ENCODE measurements at regions not wholly inside any gene's neighbourhood (a gene's known extent, or its start where the extent isn't known, plus 50 kb on each side); places are given as distances from the start of the nearest gene placed in this dataset.

DNA sequence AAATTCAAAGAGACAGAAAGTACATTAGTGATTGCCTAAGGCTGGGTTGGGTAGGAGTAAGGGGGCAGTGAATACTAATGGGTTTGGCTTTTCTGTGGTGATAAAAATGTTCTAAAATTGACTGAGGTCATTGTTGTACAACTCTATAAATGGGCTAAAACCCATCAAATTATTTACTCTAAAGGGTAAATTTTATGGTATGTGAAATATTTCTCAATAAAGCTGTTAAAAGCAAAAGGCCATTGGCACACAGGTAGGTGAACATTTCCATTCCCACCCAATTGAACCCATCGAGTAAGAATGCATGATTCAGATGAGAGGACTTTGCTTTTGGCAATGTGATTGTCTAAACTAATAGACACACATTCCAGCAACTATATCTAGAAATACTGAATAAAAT lies 579.4 kb downstream of the GATA3 start:
- Histone ChIP-seq H3K9me3 (ENCODE audit: control insufficient read depth, low read length) (no peaks in the 10 kb centered on the region), H3K4me3 (ENCODE audit: low read length) (no peak overlapping the region), H3K27me3 (replicated peaks; ENCODE audit: control insufficient read depth, insufficient read depth, low read length) (no peaks in the 10 kb centered on the region), H3K36me3 (ENCODE audit: control insufficient read depth, insufficient read depth, low read length, severe bottlenecking) (no peaks in the 10 kb centered on the region), H3K9ac (ENCODE audit: low read length) (no peak overlapping the region), H3K4me1 (ENCODE audit: control insufficient read depth, insufficient read depth, low read length) (peaks cover 2% of the 10 kb centered on the region)
- no peak for DNase-seq (ENCODE audit: low read depth)

DNA sequence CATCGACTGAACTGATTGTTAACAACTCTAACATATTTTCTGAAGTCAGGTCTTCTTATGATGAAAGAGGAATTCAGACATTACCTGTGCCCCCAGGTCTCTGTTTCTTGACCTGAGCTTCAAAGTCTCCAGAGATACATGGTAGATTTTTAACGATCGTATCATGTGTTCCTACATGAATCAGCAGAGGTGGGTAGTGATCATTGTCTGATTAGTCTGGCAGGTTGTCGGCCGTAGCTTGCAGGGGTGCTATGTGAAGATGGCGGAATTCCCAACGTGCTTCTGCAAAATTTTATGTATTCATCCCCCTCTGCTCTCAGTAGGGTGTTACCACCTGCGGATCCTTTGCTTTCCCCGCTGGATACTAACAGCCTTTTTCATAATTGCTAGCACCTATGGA lies 581.9 kb downstream of the GATA3 start:
- DNase-seq (ENCODE audit: low read depth) = no peak
- peaks cover 10% of the 10 kb centered on the region for H3K4me1 ChIP-seq (ENCODE audit: control insufficient read depth, insufficient read depth, low read length)
- H3K9me3 ChIP-seq (ENCODE audit: control insufficient read depth, low read length) = no peaks in the 10 kb centered on the region
- H3K4me3 ChIP-seq (ENCODE audit: low read length) = no peak overlapping the region
- no peaks in the 10 kb centered on the region for H3K36me3 ChIP-seq (ENCODE audit: control insufficient read depth, insufficient read depth, low read length, severe bottlenecking)
- no peaks in the 10 kb centered on the region for H3K27me3 ChIP-seq (replicated peaks; ENCODE audit: control insufficient read depth, insufficient read depth, low read length)
- no peak overlapping the region for H3K9ac ChIP-seq (ENCODE audit: low read length)

DNA sequence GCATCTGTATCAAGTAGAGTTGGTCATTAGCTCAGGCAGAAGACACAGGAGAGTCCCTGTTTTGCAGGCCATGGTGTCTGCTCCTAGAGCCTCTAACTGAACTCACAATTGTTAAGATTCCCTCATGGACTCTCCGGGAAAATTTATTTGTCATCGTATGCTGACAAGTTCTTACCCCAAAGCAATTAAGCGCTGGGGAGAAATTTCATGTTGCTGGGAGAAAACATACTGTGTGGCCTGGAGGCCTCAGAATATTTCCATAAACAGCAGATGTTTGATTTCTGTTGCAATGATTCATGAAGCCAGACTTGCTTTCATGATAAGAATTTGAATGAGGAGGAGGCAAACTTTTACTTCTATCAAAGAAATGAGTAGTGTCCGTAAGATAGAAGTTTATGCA lies 583.2 kb downstream of the GATA3 start:
- Histone ChIP-seq H3K27me3 (replicated peaks; ENCODE audit: control insufficient read depth, insufficient read depth, low read length) (no peaks in the 10 kb centered on the region), H3K4me3 (ENCODE audit: low read length) (no peak overlapping the region), H3K9me3 (ENCODE audit: control insufficient read depth, low read length) (peaks cover 7% of the 10 kb centered on the region), H3K4me1 (ENCODE audit: control insufficient read depth, insufficient read depth, low read length) (peaks cover 10% of the 10 kb centered on the region), H3K36me3 (ENCODE audit: control insufficient read depth, insufficient read depth, low read length, severe bottlenecking) (no peaks in the 10 kb centered on the region), H3K9ac (ENCODE audit: low read length) (no peak overlapping the region)
- DNase-seq (ENCODE audit: low read depth) = no peak

DNA sequence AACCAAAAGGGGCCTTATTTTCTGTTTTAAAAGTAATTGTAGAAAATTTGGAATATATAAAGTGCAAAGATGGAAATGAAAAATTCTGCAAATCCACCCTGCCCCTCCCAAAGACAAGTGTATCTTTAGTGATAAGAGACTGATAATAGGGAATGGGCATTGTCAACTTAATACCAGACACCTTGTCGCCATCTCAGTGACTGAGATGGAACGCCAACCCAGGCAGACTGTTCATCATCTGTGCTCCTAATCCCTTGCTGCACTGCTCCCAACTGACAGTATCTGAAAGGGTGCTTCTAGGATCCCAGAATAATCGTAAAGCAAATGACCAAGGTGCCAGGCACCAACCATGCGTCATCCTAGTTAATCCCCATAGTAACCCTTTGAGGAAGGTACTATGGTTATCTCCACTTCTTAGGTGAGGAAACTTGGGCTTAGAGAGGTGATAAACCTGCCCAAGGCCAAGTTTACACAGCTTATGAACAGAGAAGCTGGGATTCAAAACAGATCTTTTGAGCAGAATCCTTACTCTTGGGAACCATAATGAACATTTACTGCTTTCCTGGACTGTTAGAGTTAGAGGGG lies 583.7 kb downstream of the GATA3 start:
- H3K4me1 ChIP-seq (ENCODE audit: control insufficient read depth, insufficient read depth, low read length) = peaks cover 10% of the 10 kb centered on the region
- H3K27me3 ChIP-seq (replicated peaks; ENCODE audit: control insufficient read depth, insufficient read depth, low read length) = no peaks in the 10 kb centered on the region
- no peak overlapping the region for H3K4me3 ChIP-seq (ENCODE audit: low read length)
- no peaks in the 10 kb centered on the region for H3K36me3 ChIP-seq (ENCODE audit: control insufficient read depth, insufficient read depth, low read length, severe bottlenecking)
- DNase-seq (ENCODE audit: low read depth) = no peak
- H3K9ac ChIP-seq (ENCODE audit: low read length) = no peak overlapping the region
- H3K9me3 ChIP-seq (ENCODE audit: control insufficient read depth, low read length) = peaks cover 7% of the 10 kb centered on the region

DNA sequence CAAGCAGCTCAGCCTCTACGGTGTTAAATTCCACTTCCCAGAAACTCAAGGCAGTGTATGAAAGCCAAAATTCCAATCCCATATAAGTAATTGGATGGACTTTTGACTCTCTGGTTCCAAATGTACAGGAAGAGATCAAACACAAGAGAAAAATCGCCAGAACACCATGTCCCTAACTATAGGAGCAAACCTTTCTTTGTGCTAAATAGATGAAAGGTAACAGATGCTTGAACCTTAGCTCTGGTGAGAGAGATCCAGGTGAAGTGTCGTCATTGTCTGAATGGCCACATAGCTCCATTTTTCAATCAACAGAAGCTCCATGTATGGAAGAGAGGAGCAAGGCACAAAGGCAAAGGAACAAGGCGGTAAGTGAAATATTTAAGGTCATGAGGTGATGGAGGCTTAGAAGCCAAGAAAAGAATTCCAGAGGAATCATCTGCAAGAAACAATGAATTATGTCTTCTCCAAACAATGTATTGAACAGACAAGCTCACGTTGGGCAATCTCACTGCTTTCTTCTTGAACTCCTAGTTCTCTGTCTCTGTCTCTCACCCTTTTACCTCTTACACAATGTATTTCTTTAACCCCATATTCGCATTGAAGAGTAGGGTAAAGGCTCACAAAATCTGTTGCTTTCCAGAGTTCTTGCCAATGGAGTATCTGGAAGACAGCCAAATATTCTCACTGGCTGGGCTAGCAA lies 585.1 kb downstream of the GATA3 start:
- no peaks in the 10 kb centered on the region for H3K27me3 ChIP-seq (replicated peaks; ENCODE audit: control insufficient read depth, insufficient read depth, low read length)
- peaks cover 7% of the 10 kb centered on the region for H3K9me3 ChIP-seq (ENCODE audit: control insufficient read depth, low read length)
- H3K4me3 ChIP-seq (ENCODE audit: low read length) = no peak overlapping the region
- no peak for DNase-seq (ENCODE audit: low read depth)
- H3K4me1 ChIP-seq (ENCODE audit: control insufficient read depth, insufficient read depth, low read length) = peaks cover 10% of the 10 kb centered on the region
- no peak overlapping the region for H3K9ac ChIP-seq (ENCODE audit: low read length)
- no peaks in the 10 kb centered on the region for H3K36me3 ChIP-seq (ENCODE audit: control insufficient read depth, insufficient read depth, low read length, severe bottlenecking)

- Histone ChIP-seq H3K9me3 (ENCODE audit: control insufficient read depth, low read length) (peaks cover 7% of the 10 kb centered on the region), H3K36me3 (ENCODE audit: control insufficient read depth, insufficient read depth, low read length, severe bottlenecking) (no peaks in the 10 kb centered on the region), H3K27me3 (replicated peaks; ENCODE audit: control insufficient read depth, insufficient read depth, low read length) (no peaks in the 10 kb centered on the region), H3K9ac (ENCODE audit: low read length) (no peak overlapping the region), H3K4me3 (ENCODE audit: low read length) (no peak overlapping the region), H3K4me1 (ENCODE audit: control insufficient read depth, insufficient read depth, low read length) (peaks cover 10% of the 10 kb centered on the region)
- DNase-seq (ENCODE audit: low read depth) = no peak
These were observed 585.8 kb downstream of the GATA3 start for GRCh38 chr10:8640301-8640700.

DNA sequence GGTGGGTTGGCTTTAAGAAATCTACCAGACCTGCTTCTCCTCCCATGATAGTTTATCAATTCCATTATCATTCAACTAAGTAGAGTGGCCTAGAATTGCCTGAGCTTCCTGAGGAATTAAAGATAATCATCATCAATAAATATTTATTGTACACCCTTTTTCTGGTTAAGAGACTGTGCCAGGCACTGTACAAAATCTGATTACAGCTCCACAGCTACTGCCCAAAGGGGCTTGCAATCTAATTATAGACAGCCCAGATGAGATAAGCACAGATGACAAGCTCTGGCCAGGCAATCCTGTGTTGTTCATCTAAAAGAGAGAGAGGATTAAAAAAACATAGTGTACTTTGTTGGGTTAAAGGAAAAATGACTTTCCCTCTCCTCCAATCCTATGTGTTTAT lies 586.4 kb downstream of the GATA3 start:
- Histone ChIP-seq H3K4me1 (ENCODE audit: control insufficient read depth, insufficient read depth, low read length) (peaks cover 10% of the 10 kb centered on the region), H3K36me3 (ENCODE audit: control insufficient read depth, insufficient read depth, low read length, severe bottlenecking) (no peaks in the 10 kb centered on the region), H3K4me3 (ENCODE audit: low read length) (no peak overlapping the region), H3K9ac (ENCODE audit: low read length) (no peak overlapping the region), H3K27me3 (replicated peaks; ENCODE audit: control insufficient read depth, insufficient read depth, low read length) (no peaks in the 10 kb centered on the region), H3K9me3 (ENCODE audit: control insufficient read depth, low read length) (peaks cover 7% of the 10 kb centered on the region)
- DNase-seq (ENCODE audit: low read depth) = no peak

- DNase-seq (ENCODE audit: low read depth) = no peak
- no peak overlapping the region for H3K4me3 ChIP-seq (ENCODE audit: low read length)
- no peaks in the 10 kb centered on the region for H3K36me3 ChIP-seq (ENCODE audit: control insufficient read depth, insufficient read depth, low read length, severe bottlenecking)
- H3K9ac ChIP-seq (ENCODE audit: low read length) = no peak overlapping the region
- no peaks in the 10 kb centered on the region for H3K9me3 ChIP-seq (ENCODE audit: control insufficient read depth, low read length)
- H3K4me1 ChIP-seq (ENCODE audit: control insufficient read depth, insufficient read depth, low read length) = no peaks in the 10 kb centered on the region
- H3K27me3 ChIP-seq (replicated peaks; ENCODE audit: control insufficient read depth, insufficient read depth, low read length) = no peaks in the 10 kb centered on the region
These were observed 601.8 kb downstream of the GATA3 start for GRCh38 chr10:8656261-8656660.

DNA sequence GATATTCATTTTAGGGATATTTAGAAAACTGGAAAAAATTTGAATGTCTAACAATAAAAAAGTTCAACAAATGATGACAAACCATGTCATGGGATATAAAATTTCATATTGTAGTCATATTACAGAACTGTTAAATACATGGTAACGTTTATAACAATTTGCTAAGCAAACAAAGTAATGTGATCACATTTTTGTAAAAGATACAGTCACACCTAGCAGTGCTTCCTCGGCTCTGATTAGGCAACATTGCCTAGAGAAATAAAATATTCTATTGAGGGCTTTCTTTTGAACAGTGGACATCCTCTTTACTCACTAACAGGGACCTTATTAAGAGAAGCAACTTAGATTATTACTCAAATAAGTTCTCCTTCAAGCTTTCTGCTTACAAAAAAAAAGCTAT lies 605.5 kb downstream of the GATA3 start:
- no peaks in the 10 kb centered on the region for H3K9me3 ChIP-seq (ENCODE audit: control insufficient read depth, low read length)
- H3K9ac ChIP-seq (ENCODE audit: low read length) = no peak overlapping the region
- H3K4me3 ChIP-seq (ENCODE audit: low read length) = no peak overlapping the region
- no peaks in the 10 kb centered on the region for H3K4me1 ChIP-seq (ENCODE audit: control insufficient read depth, insufficient read depth, low read length)
- no peaks in the 10 kb centered on the region for H3K36me3 ChIP-seq (ENCODE audit: control insufficient read depth, insufficient read depth, low read length, severe bottlenecking)
- H3K27me3 ChIP-seq (replicated peaks; ENCODE audit: control insufficient read depth, insufficient read depth, low read length) = no peaks in the 10 kb centered on the region
- no peak for DNase-seq (ENCODE audit: low read depth)

DNA sequence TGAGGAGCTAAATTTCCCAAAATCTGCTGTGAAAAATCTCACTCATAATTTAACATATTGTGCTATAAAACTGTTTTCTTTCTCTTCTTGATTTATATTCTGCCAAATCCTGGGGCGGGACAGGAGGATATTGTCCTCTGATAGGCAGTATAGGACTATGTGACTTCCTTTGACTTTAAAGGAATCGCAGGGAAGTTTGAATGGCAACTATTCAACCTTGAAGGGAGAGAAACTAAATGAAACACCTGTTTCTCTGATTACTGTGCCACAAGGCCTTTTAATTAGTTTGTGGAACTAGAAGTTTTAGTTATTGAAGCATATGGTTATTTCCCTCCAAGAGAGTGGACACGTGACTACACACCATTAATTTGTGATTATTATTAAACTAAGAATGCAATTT lies 607.4 kb downstream of the GATA3 start:
- Histone ChIP-seq H3K4me1 (ENCODE audit: control insufficient read depth, insufficient read depth, low read length) (no peaks in the 10 kb centered on the region), H3K36me3 (ENCODE audit: control insufficient read depth, insufficient read depth, low read length, severe bottlenecking) (no peaks in the 10 kb centered on the region), H3K9ac (ENCODE audit: low read length) (no peak overlapping the region), H3K9me3 (ENCODE audit: control insufficient read depth, low read length) (no peaks in the 10 kb centered on the region), H3K27me3 (replicated peaks; ENCODE audit: control insufficient read depth, insufficient read depth, low read length) (no peaks in the 10 kb centered on the region), H3K4me3 (ENCODE audit: low read length) (no peak overlapping the region)
- DNase-seq (ENCODE audit: low read depth) = no peak

- H3K9me3 ChIP-seq (ENCODE audit: control insufficient read depth, low read length) = no peaks in the 10 kb centered on the region
- H3K4me1 ChIP-seq (ENCODE audit: control insufficient read depth, insufficient read depth, low read length) = no peaks in the 10 kb centered on the region
- no peaks in the 10 kb centered on the region for H3K36me3 ChIP-seq (ENCODE audit: control insufficient read depth, insufficient read depth, low read length, severe bottlenecking)
- H3K9ac ChIP-seq (ENCODE audit: low read length) = no peak overlapping the region
- H3K4me3 ChIP-seq (ENCODE audit: low read length) = no peak overlapping the region
- no peak for DNase-seq (ENCODE audit: low read depth)
- H3K27me3 ChIP-seq (replicated peaks; ENCODE audit: control insufficient read depth, insufficient read depth, low read length) = no peaks in the 10 kb centered on the region
These were observed 608.6 kb downstream of the GATA3 start for GRCh38 chr10:8663131-8663530.

DNA sequence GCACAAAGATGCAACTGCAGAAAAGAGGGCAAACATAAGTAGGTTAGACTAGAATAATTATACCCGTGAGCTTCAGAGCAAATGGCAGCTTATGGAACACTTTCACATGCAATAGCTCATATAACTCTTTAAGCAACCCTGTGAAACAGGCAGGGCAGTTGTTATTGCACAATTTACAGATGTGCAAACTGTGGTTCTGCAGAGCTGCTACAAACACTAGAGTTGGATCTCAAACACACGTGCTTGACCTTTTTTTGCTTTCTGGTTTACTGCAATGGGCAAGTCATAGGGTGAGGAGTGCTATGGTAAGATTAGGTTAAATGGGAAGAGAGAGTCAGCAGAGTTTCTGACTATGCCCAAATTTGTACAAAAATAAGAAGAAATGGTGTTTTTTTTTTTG lies 610.8 kb downstream of the GATA3 start:
- Histone ChIP-seq H3K4me3 (ENCODE audit: low read length) (no peak overlapping the region), H3K36me3 (ENCODE audit: control insufficient read depth, insufficient read depth, low read length, severe bottlenecking) (no peaks in the 10 kb centered on the region), H3K27me3 (replicated peaks; ENCODE audit: control insufficient read depth, insufficient read depth, low read length) (no peaks in the 10 kb centered on the region), H3K9me3 (ENCODE audit: control insufficient read depth, low read length) (no peaks in the 10 kb centered on the region), H3K9ac (ENCODE audit: low read length) (no peak overlapping the region), H3K4me1 (ENCODE audit: control insufficient read depth, insufficient read depth, low read length) (no peaks in the 10 kb centered on the region)
- DNase-seq (ENCODE audit: low read depth) = no peak
